GM12872 (cell line): ENCODE measurements at regions not wholly inside any gene's neighbourhood (a gene's known extent, or its start where the extent isn't known, plus 50 kb on each side); places are given as distances from the start of the nearest gene placed in this dataset.

Experiments
- CTCF ChIP-seq: IDR thresholded peaks from 3 replicates; pipeline ENCODE4 v1.5.1; 2011; ENCODE audit warnings: low read depth, mild to moderate bottlenecking, low read length, moderate library complexity; ENCODE audit not compliant: insufficient read depth

- peak; percentile 69 for TF ChIP-seq CTCF
These were observed 138.7 kb upstream of the SLC24A3 start for GRCh38 chr20:19073584-19074218.

DNA sequence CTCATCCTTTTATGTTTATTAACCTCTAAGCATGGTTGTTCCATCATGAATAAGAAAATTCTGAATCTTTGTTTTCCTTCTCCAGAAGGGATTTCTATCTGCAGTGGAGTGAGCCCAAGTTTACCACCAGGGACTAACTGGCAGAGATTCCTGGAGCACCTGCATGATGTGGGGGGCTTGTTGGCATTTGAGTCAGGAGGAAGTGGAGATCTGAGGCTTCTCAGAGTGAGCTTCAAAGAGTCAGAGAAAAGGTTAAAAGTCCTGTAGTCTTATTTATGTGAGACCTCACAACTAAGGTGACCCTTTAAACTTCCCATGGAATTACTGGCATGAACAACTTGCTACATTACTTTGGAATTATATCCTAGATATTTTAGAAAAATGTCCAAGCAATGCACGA, 138.1 kb upstream of the SLC24A3 start:
- TF ChIP-seq CTCF: no peak

DNA sequence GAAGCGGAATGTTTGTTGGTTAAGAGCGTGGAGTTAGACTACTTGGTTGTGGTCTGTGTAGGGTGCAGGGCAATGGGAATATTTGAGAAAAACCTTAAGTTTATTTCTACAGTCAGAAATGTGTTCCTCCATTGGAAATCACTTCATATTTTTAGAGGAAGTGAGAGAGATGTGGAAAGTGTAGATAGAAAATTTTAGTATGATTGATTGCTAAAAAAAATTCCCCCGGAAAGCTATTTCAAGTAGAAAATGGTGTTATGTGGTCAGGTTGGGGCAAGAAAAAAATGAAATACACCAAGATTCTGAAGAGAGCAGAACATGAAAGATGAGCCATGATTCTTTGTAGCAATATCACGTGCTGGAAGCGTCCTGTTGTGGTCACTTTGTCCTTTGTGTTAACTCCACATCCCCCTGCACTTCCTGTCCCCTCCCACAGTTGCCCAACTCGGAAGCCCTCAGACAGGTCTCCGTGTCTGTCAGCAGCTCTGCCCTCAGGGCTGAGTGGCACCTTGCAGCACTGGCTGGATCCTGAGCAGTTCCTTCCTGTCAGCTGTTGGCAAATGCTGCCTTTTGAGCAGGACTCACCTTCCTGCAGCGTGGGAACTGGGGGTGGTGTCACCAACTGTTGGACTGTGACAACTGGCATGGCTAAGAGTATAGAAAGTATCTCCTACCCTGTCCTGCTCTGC, 137.5 kb upstream of the SLC24A3 start:
- TF ChIP-seq CTCF: no peak

- no peak for TF ChIP-seq CTCF
These were observed 134.8 kb upstream of the SLC24A3 start for GRCh38 chr20:19077370-19078220.

DNA sequence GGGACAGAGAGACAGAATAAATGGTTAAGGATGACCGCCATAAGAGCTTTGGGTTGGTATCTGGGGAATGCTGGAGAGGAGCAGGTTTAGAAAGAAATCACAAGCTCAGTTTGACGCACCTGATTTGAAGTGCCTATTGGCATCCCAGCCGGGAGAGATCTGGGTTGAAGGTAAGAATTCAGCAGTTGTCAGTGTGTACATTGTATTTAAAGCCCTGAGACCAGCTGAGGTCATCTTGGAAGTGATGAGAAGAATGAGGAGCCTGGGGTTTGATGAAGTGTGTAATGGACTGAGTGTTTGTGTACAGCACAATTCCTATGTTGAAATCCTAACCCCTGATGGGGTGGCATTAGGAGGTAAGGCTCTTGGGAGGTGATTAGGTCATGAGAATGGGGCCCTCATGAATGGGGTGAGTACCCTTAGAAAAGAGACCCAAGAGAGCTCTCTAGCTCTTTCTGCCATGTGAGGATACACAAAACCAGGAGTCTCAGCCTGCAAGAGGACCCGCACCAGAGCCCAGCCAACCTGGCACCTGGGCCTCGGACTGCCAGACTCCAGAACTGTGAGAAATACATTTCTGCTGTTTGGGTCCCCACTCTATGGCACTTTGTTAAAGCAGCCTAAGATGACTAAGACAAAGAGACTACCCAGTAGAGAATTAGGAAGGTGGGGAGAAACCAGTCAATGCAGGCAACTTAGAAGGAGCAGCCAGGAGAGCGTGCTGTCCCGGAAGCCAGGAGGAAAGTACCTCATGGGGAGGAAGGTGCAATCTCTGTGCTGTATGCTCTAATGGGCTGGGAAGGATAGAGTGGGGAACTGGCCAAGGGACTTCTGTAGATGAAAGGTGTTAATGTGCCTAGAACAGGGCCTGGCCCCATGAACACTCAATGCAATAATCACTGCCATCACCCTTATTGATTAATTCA, 133.7 kb upstream of the SLC24A3 start:
- no peak for TF ChIP-seq CTCF

GRCh38 chr20:19079536-19080299, 132.7 kb upstream of the SLC24A3 start:
- TF ChIP-seq CTCF: no peak
